GM21367 (cell line): ENCODE measurements at regions not wholly inside any gene's neighbourhood (a gene's known extent, or its start where the extent isn't known, plus 50 kb on each side); places are given as distances from the start of the nearest gene placed in this dataset.
"Not testable (repeated sequence)": the region's sequence is repeated elsewhere in the genome, so short reads cannot be mapped to it uniquely, and the experiment has no call there.

ENCODE experiments used
- ATAC-seq: cut with Tn5 transposase; IDR thresholded peaks from one replicate; pipeline ENCODE4 v1.9.1; 2021; ENCODE audit not compliant: unreplicated experiment

DNA sequence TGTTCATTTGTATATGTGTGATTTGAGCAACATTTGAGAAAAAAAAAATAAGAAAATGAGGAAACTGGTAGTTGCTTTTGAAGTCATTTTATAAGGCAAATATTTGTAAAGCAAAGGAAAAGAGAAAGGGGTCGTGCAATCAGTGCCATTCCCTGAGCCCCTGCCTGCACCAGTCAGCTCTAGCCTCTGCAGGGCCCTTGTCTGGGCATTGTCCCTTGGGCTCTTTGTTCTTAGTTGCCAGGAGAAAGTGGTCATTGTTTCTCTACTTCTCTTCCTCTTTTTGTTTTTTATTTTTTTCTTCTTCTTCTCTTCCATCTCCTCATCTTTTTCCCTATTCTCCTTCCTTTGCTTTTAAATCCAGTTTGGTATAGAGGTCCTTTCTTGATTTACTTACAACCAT lies 175.3 kb upstream of the CREB1 start:
- ATAC-seq = no peak

DNA sequence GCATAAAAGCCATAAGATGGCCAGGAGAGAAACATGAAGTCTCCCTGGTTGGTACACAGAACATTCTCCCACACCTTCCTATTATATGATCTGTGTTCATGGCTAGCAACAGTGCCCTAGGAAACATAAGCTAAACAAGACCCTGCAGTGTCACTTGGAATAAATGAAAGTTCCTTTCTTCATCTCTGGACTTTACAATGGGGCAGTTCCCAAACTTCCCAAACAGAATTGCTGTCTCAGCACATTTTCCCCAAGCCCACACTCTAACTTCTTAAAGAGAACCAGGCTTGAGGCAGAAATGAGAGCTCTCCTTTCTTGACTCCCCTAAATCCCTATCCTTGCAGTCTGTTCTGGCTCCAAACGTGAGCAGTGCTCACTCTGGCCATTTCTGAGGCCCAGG lies 173.2 kb upstream of the CREB1 start:
- no peak for ATAC-seq

DNA sequence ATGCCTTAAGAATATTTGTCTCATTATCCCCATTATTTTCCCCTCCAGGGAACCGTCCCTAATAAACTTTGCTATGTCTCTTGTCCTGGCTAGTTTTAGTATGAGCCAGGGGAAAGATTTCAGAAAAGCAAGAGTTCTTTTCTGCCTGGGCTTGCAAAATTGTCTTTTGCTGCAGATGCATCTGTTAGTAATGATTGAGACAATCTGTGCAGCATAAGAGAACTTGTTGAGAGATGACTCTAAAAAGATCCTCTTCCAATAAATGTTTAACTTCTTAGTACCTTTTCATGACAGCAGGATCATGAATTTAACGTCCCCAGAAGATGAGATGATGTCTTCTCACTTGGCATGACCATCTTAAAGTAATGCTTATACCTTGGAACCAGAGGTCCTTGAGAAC lies 172.5 kb upstream of the CREB1 start:
- ATAC-seq = no peak

DNA sequence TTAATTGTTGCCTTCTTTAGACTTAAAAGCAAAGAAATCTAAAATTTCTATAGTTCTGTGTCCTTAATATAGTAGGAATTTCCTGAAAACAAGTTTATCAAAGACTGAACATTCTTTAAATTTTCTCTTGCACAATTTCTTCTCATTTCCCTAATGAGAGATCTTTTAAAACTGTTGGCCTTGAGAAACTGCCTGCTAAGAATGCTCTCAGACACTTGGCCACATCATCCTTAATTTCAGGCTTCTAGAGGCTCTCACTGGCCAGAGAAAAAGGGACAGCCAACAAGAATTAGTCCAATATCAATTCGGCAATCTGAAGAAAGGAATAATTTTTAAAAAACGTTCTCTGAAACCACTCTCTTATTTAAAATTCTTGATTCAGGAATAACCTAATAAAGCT lies 167.0 kb upstream of the CREB1 start:
- no peak for ATAC-seq

DNA sequence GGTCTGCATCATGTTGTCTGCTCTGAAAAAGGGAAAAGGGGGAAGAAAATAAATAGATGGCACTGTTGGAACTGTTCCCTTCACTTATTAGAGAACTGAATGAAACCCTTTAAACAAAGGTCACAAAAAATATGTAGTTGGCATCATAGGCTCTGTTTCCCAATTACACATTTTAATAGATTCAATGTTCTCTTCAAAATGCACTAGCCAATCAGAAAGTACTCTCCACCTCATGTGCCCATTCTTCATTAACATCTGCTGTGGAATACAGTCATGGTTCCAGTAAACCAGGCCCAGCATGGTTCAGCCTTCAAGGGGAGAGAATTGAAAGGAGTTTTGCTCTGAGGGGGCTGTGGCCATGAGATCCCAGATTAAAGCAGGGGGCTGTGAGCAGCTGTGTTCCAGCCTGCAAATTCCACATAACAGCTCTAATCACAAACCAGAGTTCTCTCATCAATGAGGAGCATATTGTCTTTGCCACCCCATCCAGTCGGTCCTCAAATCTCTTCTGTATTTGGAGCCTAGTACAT lies 165.9 kb upstream of the CREB1 start:
- no peak for ATAC-seq

DNA sequence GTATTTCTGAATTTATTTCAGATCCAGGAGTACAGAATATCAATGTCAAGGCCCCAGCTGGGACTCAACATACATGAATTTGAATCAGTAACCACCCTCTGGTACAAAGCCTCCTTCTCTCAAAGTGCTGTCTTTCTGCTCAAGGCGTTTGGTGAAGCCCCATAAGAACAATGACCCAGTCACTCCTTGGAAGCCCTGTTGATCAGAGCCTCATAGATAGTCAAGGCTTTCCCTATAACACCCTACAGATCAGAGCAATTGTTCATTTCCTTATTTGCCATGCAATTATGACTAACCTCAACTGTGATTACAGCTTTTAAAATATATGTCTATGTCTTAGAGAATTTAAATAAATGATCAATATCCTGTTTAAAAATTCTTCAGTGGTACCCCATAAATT lies 159.1 kb upstream of the CREB1 start:
- ATAC-seq = no peak

DNA sequence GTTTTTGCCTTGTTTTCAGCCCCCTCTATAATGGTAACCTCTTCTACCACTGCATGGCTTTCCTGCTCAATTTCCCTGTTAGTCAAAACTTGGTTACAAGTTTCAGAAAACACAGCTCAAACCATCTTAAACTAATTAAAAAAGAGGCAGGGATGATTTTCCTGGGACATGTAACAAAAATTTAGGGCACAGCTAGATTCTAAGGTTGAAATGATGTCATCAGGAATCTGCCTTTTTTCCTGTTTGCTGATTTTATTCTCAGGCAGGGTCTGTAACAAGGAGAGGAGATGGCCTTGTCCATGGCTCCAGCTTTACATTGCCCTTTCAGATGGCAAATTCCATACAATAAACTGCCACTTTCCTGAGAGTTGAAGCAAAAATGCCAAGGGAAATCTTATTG lies 157.9 kb upstream of the CREB1 start:
- no peak for ATAC-seq

DNA sequence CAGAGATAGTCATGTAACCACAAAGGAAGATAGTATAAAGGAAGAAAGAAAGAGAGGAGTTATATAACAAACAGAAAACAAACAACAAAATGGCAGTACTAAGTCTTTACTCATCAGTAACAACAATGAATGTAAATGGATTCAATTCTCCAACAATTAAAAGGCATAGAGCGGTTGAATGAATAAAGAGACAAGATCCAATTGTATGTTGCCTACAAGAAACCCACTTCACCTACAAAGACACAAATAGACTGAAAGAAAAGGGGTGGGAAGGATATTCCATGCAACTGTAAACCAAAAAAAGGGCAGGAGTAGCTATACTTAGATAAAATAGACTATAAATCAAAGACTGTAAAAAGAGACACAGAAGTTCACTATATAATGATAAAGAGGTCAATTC lies 157.3 kb upstream of the CREB1 start:
- ATAC-seq = no peak

DNA sequence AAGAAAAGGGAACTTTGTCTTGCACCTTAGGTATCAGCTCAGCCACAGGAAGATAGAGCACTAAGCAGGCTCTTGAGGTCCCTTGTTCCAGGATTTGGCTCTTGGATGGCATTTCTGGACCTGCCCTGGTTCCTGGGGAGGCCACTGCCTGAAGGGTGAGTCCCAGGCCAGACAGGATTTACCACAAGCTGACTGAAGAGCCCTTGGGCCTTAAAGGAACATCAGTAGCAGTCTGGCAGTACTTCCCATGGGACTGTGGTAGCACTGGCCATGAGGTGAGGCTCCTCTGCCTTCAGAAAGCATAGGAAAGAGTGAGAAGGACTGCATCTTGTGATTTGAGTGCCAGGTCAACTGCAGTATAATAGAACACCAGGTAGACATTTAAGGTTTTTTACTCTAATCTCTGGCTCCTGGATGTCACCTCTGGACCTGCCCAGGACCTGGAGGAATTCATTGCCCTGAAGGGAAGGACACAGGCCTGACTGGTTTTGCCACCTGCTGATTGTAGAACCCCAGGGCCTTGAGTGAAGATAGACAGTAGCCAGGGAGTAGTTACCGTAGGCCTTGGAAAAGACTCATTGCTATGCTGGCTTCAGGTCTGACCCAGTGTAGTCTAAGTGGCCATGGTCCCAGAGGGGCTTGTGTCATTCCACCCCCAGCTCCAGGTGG lies 154.4 kb upstream of the CREB1 start:
- no peak for ATAC-seq

DNA sequence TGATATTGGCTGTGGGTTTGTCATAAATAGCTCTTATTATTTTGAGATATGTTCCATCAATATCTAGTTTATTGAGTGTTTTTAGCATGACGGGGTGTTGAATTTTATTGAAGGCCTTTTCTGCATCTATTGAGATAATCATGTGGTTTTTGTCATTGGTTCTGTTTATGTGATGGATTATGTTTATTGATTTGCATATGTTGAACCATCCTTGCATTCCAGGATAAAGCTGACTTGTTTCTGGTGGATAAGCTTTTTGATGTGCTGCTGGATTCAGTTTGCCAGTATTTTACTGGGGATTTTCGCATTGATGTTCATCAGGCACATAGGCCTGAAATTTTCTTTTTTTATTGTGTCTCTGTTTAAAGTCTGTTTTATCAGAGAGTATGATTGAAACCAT lies 151.1 kb upstream of the CREB1 start:
- not testable (repeated sequence) for ATAC-seq

DNA sequence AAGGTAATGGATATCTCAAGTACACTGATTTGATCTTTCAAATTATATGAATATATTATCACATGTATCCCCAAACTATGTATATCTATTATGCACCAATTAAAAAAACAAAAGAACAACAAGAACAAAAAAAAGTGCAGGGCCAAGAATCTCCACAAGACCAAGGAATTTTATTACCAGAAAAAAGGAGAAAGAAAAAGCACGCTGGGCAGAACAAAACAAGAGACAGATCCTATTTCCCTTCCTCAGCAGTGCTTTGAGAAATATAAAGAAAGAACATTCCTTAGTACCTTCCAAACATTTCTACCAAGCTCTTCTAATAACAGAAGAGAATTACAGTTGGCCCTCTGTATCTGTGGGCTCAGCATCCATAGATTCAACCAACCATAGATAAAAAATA lies 144.7 kb upstream of the CREB1 start:
- ATAC-seq = no peak

DNA sequence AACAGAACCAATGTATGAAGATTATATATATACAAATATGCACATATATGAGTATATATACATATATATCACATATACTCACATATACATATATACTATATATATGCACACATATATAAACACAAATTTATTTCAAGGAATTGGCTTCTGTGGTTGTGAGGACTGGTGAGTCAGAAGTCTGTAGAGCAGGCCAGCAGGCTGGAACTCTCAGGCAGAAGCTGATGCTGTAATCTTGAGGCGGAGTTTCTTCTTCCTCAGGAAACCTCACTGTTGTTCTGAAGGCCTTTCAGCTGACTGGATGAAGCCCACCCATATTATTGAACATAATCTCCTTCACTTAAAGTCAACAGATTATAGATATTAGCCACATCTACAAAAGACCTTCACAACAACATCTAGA lies 143.9 kb upstream of the CREB1 start:
- ATAC-seq = no peak

DNA sequence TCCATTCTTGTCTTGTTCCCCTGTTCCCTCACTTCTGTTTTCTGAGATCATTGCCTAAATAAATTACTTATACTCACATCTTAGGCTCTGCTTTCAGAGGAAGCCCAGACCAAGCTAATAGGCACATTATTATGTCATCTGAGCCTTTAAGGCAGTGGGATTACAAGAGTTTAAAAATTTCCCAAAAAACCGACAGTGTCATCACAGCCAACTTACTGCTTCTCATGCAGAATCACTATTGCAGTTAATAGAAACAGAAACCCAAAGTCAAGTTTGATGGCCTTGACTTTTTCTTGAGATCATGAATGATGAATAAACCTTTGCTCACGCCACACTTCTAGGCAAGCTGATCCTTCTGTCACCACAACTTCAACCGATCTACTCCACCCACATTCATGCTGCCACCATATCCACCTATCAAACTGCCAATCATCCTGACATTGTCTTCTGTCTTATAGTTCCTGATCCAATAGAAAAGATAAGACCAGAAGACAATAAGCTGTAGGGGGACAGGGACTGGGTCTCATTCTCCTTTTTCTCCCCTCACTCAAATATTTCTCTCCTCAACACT lies 142.7 kb upstream of the CREB1 start:
- ATAC-seq = no peak

DNA sequence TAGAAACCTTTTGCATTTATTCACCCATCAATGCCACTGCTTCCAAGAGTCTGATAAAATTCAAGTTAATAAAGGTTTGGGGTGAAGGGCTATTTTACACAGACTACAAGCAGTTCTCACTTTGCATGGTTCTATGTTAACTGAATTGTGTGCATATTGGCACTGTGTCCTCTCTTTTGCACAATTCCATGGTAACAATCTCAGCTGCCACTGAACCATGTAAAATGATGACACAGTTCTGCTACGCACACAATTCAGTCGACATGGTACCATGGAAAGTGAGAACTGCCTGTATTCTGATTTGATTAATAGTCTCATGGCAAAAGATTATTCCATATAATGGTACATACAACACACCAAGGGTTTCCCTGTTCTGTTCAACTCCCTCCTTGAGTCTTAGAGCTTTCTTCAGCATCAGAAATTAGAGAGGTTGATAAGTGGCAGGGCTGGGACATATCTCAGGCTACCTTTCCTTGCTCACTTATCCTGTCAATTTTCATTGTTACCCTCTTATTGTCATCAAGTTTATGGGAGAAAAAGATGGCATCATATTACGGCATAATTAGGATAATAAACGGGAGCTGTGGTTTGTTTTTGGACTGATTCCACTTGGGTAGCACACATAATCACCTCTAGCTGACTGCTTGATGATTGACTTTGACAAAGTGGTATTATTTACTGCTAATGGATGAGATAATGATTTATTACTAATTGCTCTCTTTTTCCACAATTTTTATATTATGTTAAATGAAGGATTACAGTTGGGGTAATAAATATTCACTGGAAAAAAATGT lies 139.3 kb upstream of the CREB1 start:
- ATAC-seq = no peak

DNA sequence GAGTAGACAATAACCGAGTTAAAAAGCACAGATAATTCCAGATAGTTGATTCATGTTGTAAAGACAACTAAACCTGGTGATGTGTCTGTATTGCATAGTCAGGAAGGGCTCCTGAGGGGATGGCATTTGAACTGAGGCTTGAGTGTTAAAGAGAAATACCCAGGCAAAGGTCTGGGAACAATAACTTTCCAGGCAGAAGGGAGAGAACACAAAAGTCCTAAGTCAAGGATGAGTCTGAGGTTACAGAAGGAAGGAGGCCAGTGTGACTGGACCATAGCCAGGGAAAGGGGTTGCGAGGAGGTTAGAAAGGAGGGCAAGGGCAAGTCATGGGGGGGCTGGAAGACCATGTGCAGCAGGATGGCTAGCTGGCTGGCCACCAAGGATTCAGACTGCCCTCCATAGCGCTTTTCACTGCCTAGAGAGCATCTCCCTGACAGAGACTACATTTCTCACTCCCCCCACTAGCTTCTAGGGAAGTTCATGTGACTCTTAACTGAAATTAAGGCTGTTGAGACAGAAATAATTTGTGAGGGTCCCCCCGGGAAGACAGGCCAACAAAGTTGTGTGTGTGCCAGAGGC lies 135.5 kb upstream of the CREB1 start:
- no peak for ATAC-seq

DNA sequence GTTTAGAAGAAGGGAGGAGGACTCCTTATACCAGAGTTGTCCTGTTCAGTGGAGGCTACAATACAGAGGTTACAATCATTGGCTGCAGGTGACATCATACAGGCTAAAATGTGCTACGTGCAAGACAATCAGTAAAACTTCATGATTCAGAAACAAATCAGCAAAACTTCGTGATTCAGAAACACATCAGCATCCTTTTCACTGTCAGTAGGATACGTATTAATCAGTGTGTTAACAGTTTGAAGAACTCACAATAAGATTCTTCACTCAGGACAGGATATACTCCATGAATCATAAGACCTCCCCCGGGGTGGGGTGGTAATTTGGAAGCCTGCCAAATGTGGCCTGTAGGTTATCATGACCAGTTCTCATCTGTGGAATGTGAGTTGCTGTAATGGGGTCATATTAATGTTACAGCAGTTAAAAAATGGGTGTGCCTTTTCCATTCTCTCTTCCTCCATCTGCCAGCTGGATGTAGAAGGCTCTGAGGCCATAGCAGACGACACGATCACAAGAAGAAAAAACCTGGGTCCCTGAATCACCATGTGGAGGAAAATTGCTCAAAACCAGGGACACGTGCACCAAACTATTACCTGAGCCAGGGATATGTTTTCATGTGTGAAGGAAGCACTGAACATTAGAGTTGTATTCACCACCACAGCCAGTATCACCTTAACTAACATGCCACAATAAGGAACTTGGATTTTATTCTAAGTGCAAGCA lies 134.8 kb upstream of the CREB1 start:
- ATAC-seq = no peak

DNA sequence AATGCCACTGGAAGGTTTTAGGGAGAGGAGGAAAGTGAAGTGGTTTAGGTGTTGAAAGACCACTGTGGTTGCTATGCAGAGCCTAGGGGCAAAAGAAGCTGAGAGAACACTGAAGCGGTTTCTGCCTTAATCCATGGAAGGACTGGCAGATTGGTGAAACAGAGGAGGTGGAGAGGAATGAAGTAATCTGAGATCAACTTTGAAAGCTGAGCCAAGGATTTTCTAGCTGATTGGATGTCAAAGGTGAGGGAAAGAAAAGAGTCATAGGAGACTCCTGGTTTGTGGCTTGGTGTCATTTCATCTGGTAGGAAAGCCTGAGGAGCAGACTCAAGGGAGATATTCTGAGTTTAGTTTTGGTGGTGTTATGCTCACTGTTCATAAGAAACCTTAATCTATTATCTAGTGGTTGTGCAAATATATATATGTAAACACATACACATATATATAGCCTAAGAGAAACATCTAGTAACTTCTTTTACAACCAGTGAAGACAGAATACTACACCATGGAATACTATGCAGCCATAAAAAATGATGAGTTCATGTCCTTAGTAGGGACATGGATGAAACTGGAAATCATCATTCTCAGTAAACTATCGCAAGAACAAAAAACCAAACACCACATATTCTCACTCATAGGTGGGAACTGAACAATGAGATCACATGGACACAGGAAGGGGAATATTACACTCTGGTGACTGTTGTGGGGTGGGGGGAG lies 134.1 kb upstream of the CREB1 start:
- no peak for ATAC-seq

DNA sequence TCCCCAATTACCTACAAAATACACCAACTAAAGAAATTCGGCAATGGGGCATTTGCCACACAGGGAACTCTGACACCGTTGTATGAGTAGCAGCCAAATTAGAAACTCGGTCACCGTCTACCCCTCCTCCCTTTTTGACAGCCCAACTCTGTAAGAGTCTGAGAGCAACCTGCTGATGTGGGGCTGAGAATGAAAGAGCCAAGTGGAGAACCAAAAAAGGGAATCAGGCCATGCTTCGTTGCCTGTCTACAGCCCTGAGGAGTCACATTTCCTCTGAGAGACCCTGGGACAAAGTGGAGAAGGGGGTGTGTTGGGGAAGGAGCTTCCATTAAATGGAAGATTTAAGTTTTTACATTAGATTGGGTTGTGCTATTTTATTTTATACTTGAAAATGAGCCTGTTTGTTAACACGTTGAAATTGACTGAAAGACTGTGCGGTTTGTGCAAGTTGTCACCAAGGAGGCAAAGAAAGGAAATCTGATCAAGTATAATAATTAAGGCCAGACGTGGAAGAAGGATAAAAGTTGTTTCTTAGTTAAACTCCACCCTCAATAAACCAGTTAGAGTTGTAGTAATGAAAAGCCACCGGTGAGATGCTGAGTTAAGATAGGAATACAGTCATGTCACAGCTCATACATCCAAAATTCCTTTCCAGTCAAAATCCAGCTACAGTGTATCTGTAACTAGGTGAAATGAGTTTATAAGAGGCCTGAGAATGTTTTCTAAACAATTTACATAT lies 131.7 kb upstream of the CREB1 start:
- no peak for ATAC-seq

DNA sequence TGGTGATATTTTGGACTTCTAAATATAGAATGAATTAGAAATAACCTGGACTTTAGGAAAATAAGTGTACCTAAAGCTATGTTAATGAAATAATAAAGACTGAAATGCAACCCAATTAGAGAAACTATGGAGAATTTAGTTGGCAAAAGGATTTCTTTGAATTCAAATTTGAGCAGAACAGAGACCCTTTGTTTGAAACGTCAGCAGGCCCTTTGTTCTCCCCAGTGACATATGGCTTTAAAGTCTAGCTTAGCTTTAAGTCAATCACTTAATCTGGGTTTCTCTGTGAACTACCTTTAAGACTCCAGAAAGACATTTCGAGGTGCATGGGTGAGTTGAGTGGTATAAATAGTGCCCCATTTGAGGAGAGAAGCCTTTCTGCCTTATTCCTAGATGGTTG lies 130.5 kb upstream of the CREB1 start:
- ATAC-seq = no peak

DNA sequence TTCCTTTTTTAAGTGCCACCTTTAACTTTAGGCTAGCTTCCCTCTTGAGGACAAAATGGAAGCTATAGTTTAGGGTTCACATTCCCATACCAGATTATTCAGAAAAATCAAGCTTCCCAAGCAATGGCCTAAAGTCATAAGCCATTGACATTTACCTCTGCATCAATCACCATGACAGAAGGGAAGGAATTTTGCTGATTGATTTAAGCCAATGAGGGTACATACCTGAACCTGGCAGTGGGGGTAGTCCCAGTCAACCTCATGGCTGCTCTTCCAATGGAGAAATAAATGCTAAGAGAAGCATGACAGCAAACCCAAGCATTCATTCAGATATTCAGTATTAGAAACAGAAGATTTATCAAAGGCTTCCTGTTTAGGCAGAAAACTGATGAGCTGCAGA lies 128.4 kb upstream of the CREB1 start:
- ATAC-seq = no peak
